Karpas-422 (cell line): ENCODE measurements at regions not wholly inside any gene's neighbourhood (a gene's known extent, or its start where the extent isn't known, plus 50 kb on each side); places are given as distances from the start of the nearest gene placed in this dataset.

Experiments used
- DNase-seq: peaks from one replicate; pipeline ENCODE4 v3.0.0-alpha.2; 2015
- H2AFZ ChIP-seq: fragments of 200-600 bp; sonication (generic); 2 replicates; pipeline ENCODE4 v1.6.1; 2014; ENCODE audit warnings: antibody characterized with exemption, low read length, mixed read lengths
- H3K27ac ChIP-seq: fragments of 200-600 bp; sonication (generic); 2 replicates; pipeline ENCODE4 v1.5.1; 2014; ENCODE audit warnings: mild to moderate bottlenecking, low read length, moderate library complexity
- H3K27me3 ChIP-seq: fragments of 200-600 bp; sonication (generic); 2 replicates; pipeline ENCODE4 v1.6.1; 2014; ENCODE audit warnings: low read length, mixed read lengths
- H3K36me3 ChIP-seq: fragments of 200-600 bp; sonication (generic); 2 replicates; pipeline ENCODE4 v1.6.1; 2014; ENCODE audit warnings: low read length, mixed read lengths; ENCODE audit not compliant: insufficient read depth
- H3K4me1 ChIP-seq: fragments of 200-600 bp; sonication (generic); 2 replicates; pipeline ENCODE4 v1.6.1; 2014; ENCODE audit warnings: mild to moderate bottlenecking, low read length, mixed read lengths
- H3K4me2 ChIP-seq: fragments of 200-600 bp; sonication (generic); 2 replicates; pipeline ENCODE4 v1.6.1; 2014; ENCODE audit warnings: low read length, low read depth, mild to moderate bottlenecking; ENCODE audit not compliant: poor library complexity, severe bottlenecking
- H3K4me3 ChIP-seq: fragments of 200-600 bp; sonication (generic); 2 replicates; pipeline ENCODE4 v1.5.1; 2014; ENCODE audit warnings: mild to moderate bottlenecking, antibody characterized with exemption, low read length, mixed read lengths
- H3K79me2 ChIP-seq: fragments of 200-600 bp; sonication (generic); 2 replicates; pipeline ENCODE4 v1.6.1; 2014; ENCODE audit warnings: mild to moderate bottlenecking, low read length, mixed read lengths
- H3K9ac ChIP-seq: fragments of 200-600 bp; sonication (generic); 2 replicates; pipeline ENCODE4 v1.6.0; 2014; ENCODE audit warnings: low read length
- H3K9me2 ChIP-seq: fragments of 200-600 bp; sonication (generic), shearing (Covaris generic); replicated peaks from 2 replicates; pipeline ENCODE4 v1.6.0; 2014; ENCODE audit warnings: mild to moderate bottlenecking, low read length, moderate library complexity; ENCODE audit not compliant: insufficient read depth
- H3K9me3 ChIP-seq: fragments of 300-700, 200-600 bp; sonication (generic); 2 replicates; pipeline ENCODE4 v1.6.1; 2014; ENCODE audit warnings: low read length, mixed read lengths
- H4K20me1 ChIP-seq: fragments of 200-600 bp; sonication (generic); 2 replicates; pipeline ENCODE4 v1.6.1; 2014; ENCODE audit warnings: mild to moderate bottlenecking, antibody characterized with exemption, low read length, low read depth; ENCODE audit not compliant: insufficient read depth

GRCh38 chr18:57202881-57203280 is 56.0 kb downstream of the BOD1L2 start:
- Histone ChIP-seq H3K9me3 (no peaks in the 10 kb centered on the region), H3K36me3 (no peaks in the 10 kb centered on the region), H3K79me2 (no peaks in the 10 kb centered on the region), H3K9me2 (no peaks in the 10 kb centered on the region), H3K4me3 (no peak overlapping the region), H4K20me1 (no peaks in the 10 kb centered on the region), H3K27me3 (no peaks in the 10 kb centered on the region), H2AFZ (no peak overlapping the region), H3K4me1 (no peaks in the 10 kb centered on the region), H3K4me2 (no peak overlapping the region), H3K9ac (no peak overlapping the region), H3K27ac (no peak overlapping the region)
- no peak for DNase-seq

- no peaks in the 10 kb centered on the region for H3K4me1 ChIP-seq
- H3K79me2 ChIP-seq = no peaks in the 10 kb centered on the region
- no peaks in the 10 kb centered on the region for H3K9me2 ChIP-seq
- H3K27ac ChIP-seq = no peak overlapping the region
- H3K27me3 ChIP-seq = no peaks in the 10 kb centered on the region
- H2AFZ ChIP-seq = no peak overlapping the region
- no peaks in the 10 kb centered on the region for H3K36me3 ChIP-seq
- DNase-seq = no peak
- no peaks in the 10 kb centered on the region for H3K9me3 ChIP-seq
- no peak overlapping the region for H3K9ac ChIP-seq
- no peak overlapping the region for H3K4me2 ChIP-seq
- H3K4me3 ChIP-seq = no peak overlapping the region
- no peaks in the 10 kb centered on the region for H4K20me1 ChIP-seq
These were observed 58.8 kb downstream of the BOD1L2 start for GRCh38 chr18:57205641-57206040.

- Histone ChIP-seq H3K27ac (no peak overlapping the region), H3K9ac (no peak overlapping the region), H3K4me3 (no peak overlapping the region), H3K4me1 (no peaks in the 10 kb centered on the region), H3K9me2 (no peaks in the 10 kb centered on the region), H3K9me3 (no peaks in the 10 kb centered on the region), H3K27me3 (no peaks in the 10 kb centered on the region), H3K36me3 (no peaks in the 10 kb centered on the region), H3K79me2 (no peaks in the 10 kb centered on the region), H2AFZ (no peak overlapping the region), H3K4me2 (no peak overlapping the region), H4K20me1 (no peaks in the 10 kb centered on the region)
- no peak for DNase-seq
These were observed 60.4 kb downstream of the BOD1L2 start for GRCh38 chr18:57207124-57207916.

GRCh38 chr18:57208047-57208446 is 61.2 kb downstream of the BOD1L2 start:
- no peak overlapping the region for H3K4me2 ChIP-seq
- H4K20me1 ChIP-seq = no peaks in the 10 kb centered on the region

GRCh38 chr18:57209713-57210106 is 62.8 kb downstream of the BOD1L2 start:
- Histone ChIP-seq H3K4me1 (no peaks in the 10 kb centered on the region), H3K4me3 (no peak overlapping the region), H3K9ac (no peak overlapping the region), H3K9me3 (no peaks in the 10 kb centered on the region), H4K20me1 (no peaks in the 10 kb centered on the region), H3K9me2 (no peaks in the 10 kb centered on the region), H3K27me3 (no peaks in the 10 kb centered on the region), H2AFZ (no peak overlapping the region), H3K27ac (no peak overlapping the region), H3K4me2 (no peak overlapping the region), H3K79me2 (no peaks in the 10 kb centered on the region), H3K36me3 (no peaks in the 10 kb centered on the region)
- DNase-seq = no peak

More at GRCh38 chr18:57208047-57208446, 61.2 kb downstream of the BOD1L2 start:
- Histone ChIP-seq H2AFZ (no peak overlapping the region), H3K4me3 (no peak overlapping the region), H3K79me2 (no peaks in the 10 kb centered on the region), H3K36me3 (no peaks in the 10 kb centered on the region), H3K9me2 (no peaks in the 10 kb centered on the region), H3K27ac (no peak overlapping the region), H3K9me3 (no peaks in the 10 kb centered on the region), H3K4me1 (no peaks in the 10 kb centered on the region), H3K27me3 (no peaks in the 10 kb centered on the region), H3K9ac (no peak overlapping the region)
- DNase-seq = no peak

GRCh38 chr18:57210107-57210715 is 63.3 kb downstream of the BOD1L2 start:
- Histone ChIP-seq H3K36me3 (no peaks in the 10 kb centered on the region), H3K4me2 (no peak overlapping the region), H3K4me1 (no peaks in the 10 kb centered on the region), H4K20me1 (no peaks in the 10 kb centered on the region), H3K27ac (no peak overlapping the region), H3K27me3 (no peaks in the 10 kb centered on the region), H3K9me2 (no peaks in the 10 kb centered on the region), H3K79me2 (no peaks in the 10 kb centered on the region), H3K9me3 (no peaks in the 10 kb centered on the region), H3K9ac (no peak overlapping the region), H2AFZ (no peak overlapping the region), H3K4me3 (no peak overlapping the region)
- DNase-seq = no peak

GRCh38 chr18:57210716-57211411 is 64.0 kb downstream of the BOD1L2 start:
- Histone ChIP-seq H3K27me3 (no peaks in the 10 kb centered on the region), H3K27ac (no peak overlapping the region), H3K4me3 (no peak overlapping the region), H3K36me3 (no peaks in the 10 kb centered on the region), H4K20me1 (no peaks in the 10 kb centered on the region), H3K79me2 (no peaks in the 10 kb centered on the region), H3K9ac (no peak overlapping the region), H3K9me3 (no peaks in the 10 kb centered on the region), H3K9me2 (no peaks in the 10 kb centered on the region), H3K4me1 (no peaks in the 10 kb centered on the region), H3K4me2 (no peak overlapping the region), H2AFZ (no peak overlapping the region)
- DNase-seq = no peak

- H3K79me2 ChIP-seq = no peaks in the 10 kb centered on the region
- no peaks in the 10 kb centered on the region for H3K4me1 ChIP-seq
- no peaks in the 10 kb centered on the region for H3K36me3 ChIP-seq
- H3K9ac ChIP-seq = no peak overlapping the region
- no peak overlapping the region for H2AFZ ChIP-seq
- H4K20me1 ChIP-seq = no peaks in the 10 kb centered on the region
- no peak for DNase-seq
- H3K27ac ChIP-seq = no peak overlapping the region
- H3K27me3 ChIP-seq = no peaks in the 10 kb centered on the region
- H3K4me2 ChIP-seq = no peak overlapping the region
- no peak overlapping the region for H3K4me3 ChIP-seq
- H3K9me2 ChIP-seq = no peaks in the 10 kb centered on the region
- no peaks in the 10 kb centered on the region for H3K9me3 ChIP-seq
These were observed 64.5 kb downstream of the BOD1L2 start for GRCh38 chr18:57211412-57211750.
